NB4 (cell line): ENCODE measurements at regions not wholly inside any gene's neighbourhood (a gene's known extent, or its start where the extent isn't known, plus 50 kb on each side); places are given as distances from the start of the nearest gene placed in this dataset.
A peak's percentile ranks its signal among the peaks of the same experiment; 100 is the strongest.

Experiments used
- DNase-seq: peaks from one replicate; pipeline ENCODE4 v3.0.0; 2010; ENCODE audit warnings: low read depth
- H3K4me3 ChIP-seq: one replicate; pipeline ENCODE4 v1.5.1; 2011; ENCODE audit warnings: mild to moderate bottlenecking, low read depth, low read length, moderate library complexity
- CTCF ChIP-seq: IDR thresholded peaks from one replicate; pipeline ENCODE4 v1.5.1; 2012; ENCODE audit warnings: low read depth, low read length
- MAX ChIP-seq: IDR thresholded peaks from 2 replicates; pipeline ENCODE4 v1.6.1; 2011; ENCODE audit warnings: low read depth, low read length
- MYC ChIP-seq: IDR thresholded peaks from 2 replicates; pipeline ENCODE4 v1.6.1; 2011; ENCODE audit warnings: low read depth, low read length
- POLR2A ChIP-seq: IDR thresholded peaks from 2 replicates; pipeline ENCODE4 v1.6.1; 2011; ENCODE audit warnings: mild to moderate bottlenecking; ENCODE audit not compliant: insufficient read length; ENCODE audit errors: extremely low read depth

DNA sequence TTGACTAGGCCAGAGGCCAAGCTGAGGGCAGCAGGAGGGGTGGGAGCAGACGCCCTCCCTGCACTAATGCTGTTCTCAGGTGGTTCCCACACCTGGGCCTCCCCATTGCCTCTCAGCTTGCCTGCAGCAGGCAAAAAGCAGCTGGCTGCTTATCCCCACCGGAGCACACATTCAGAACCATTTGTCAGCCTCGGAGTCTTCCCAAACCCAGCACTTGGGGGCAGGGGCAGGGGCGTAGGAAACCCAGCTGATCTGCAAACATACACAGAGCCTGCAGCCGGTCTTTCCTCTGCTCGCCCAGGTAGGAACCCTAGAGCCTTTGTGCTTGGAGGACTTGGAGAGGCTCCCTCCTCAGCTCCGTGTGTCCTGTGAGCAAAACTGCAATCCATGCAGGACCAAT is 249.8 kb downstream of the CYP26B1 start:
- TF ChIP-seq CTCF (no peak), MAX (no peak), POLR2A (no peak), MYC (no peak)
- H3K4me3 ChIP-seq = no peak overlapping the region
- no peak for DNase-seq

GRCh38 chr2:71897137-71897480 is 250.6 kb downstream of the CYP26B1 start:
- TF ChIP-seq MYC (no peak), MAX (no peak), POLR2A (no peak), CTCF (no peak)
- no peak overlapping the region for H3K4me3 ChIP-seq
- no peak for DNase-seq

DNA sequence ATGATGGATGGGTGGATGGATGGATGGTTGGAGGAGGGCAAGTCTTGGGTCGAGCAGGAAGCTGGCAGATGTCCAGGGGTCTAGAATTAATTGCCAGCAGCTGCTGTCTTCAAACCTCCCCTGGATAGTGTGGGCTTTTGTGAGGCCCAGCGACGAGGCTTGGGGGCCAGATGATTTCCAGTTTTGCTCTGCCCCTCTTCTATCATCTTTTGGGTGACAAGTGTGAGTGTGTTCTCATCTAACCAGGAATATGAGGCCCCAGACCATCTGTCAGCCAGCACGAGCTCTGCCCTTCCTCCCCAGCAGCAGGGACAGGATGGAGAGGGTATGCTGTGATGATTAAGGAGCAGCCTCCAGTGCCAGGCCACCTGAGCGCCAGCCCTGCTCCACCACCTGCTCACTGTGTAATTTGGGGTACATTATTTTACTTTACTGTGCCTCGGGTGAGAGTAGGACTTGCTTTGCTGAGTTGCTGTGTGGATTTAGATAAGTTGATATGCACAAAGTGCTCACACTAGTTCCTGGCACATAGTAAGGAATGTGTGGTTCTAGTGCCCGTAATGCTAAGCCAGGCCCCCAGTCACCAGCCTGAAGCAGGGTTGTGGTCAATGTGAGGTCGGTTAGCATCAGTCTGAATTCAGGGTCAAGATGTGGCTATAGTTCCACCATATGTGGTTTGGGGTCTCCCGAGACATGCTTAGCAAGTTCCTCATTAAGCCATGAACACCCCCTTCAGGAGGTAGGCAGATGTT is 251.1 kb downstream of the CYP26B1 start:
- H3K4me3 ChIP-seq = no peak overlapping the region
- DNase-seq = peak; percentile 71
- TF ChIP-seq MYC (no peak), MAX (no peak), CTCF (no peak), POLR2A (no peak)

DNA sequence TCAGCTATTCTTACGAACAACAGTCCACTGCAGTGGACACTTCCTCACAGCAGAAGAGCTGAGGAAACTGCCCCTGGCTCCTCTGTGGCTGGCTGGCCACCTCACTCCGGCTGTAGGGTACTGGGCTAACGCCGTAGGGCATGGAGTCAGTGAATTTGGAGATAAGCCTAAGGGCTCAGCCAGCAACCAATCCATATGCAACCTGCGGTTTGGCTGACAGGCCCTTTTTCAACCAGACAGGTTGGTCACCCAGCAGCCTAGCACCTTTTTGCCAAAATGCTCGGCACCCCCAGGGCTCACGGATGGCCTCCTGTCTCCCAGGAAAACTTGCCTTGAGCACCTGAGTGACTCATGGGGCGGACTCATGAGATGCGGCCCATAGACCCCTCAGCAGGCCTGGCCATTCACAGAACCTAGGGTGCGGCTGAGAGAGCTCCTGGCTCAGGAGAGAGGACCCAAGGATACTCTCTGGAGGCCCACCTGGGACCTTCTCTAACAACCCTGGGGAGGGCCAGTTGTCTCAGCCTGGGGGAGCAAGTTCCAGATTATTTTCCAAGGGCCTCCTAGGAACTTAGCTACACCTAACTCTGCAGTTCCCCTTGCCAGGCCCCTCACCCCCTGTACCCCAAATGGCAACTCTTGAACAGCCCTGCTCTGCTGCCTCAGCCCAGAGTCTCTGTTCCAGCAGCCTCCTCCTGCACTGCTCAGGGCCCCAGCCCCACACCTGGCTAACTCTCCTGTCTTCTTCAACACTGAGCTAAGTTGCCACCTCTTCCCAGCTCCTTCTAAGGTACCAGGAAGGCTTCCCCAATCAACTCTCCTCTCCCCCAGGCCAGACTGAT is 252.1 kb downstream of the CYP26B1 start:
- no peak for DNase-seq
- no peak overlapping the region for H3K4me3 ChIP-seq
- TF ChIP-seq POLR2A (no peak), MAX (no peak), MYC (no peak), CTCF (no peak)

GRCh38 chr2:71894261-71894660 is 253.4 kb downstream of the CYP26B1 start:
- DNase-seq = no peak
- no peak overlapping the region for H3K4me3 ChIP-seq
- no peak for TF ChIP-seq POLR2A
- no peak for TF ChIP-seq MAX
- TF ChIP-seq MYC = no peak
- TF ChIP-seq CTCF = no peak
